GM21786 (cell line): ENCODE measurements at regions not wholly inside any gene's neighbourhood (a gene's known extent, or its start where the extent isn't known, plus 50 kb on each side); places are given as distances from the start of the nearest gene placed in this dataset.

Source experiments
- ATAC-seq: cut with Tn5 transposase; IDR thresholded peaks from one replicate; pipeline ENCODE4 v1.9.1; 2021; ENCODE audit not compliant: unreplicated experiment

DNA sequence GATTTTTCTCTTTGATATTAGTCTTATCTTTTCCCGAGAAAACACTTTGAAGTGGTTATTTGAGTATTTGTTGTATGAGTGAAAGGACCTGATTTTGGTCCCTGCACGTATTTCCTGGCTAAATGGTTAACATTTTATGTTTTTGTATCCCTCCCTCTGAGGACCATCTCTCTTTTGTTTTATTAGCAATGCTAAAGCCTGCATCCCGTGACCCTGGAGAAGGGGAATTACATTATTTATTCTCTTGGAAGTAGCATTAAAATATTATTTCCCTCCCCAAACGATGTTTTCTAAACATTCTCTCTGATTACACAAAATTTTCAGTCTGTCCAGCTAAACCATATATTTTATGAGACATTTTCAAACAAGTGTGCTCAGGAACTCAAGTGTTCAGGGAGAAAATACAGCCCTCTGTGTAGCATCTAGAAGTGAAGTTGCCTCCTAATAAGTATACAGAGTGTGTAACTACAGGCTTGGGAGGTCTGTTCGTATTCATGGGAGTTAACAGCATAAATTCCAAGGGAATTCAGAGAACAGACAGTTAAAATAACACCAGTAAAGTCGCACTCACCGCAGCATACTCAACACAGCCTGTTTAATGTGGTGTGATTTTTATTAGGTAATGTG is 163.8 kb upstream of the NPVF start:
- no peak for ATAC-seq

DNA sequence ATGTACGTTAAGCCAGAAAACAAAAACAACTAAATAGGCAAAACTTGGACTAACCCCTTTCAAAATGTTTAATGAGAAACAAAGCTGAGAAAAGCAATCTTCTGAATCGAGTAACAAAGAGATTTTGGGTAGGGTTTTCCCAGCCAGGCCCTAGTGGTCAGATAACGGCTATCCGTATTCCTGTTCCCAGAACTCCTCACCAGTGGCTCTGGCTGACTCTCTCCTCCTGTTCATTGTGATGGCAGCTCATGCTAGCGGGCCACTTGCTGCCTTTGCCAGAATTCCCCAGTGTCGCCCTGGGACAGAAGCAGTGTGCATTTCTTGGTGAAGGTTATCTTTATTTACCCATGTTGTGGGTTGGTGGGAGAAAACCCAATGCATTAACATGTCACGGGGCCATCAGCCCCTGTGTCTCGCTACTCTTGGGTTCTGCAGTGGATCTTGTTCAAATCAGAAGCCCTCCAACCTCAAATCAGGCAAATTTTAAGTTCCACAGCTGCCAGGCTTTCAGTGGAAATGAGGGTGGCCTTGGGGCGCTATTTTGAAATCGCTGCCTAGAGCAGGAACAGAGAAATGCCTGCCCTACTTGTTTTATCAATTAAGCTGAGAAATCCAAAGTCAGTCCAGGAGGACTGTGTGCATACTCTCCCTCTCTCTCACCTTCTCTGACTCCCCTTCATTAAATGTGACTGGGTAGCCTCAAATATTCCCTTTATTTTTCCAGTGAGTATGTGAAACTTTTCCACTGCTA is 164.5 kb upstream of the NPVF start:
- ATAC-seq = no peak

DNA sequence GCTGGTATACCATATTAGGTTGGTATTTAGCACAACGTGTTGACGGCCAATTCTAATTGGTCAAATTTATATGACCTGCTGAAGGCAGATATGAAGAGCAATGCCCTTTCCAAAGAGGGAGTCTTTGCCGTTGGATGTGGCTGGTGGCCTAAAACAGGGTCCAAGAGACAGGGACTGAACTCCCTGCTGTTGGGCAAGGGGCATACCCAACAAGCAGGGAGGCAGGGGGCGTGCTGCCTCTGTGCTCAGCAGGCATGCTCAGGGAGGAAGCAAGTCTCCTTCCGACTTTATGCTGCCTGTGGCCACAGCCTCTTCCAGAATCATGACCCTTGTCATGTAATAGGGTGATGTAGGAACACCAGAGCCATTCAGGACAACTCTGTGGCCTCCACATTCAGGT is 167.7 kb upstream of the NPVF start:
- ATAC-seq = no peak

DNA sequence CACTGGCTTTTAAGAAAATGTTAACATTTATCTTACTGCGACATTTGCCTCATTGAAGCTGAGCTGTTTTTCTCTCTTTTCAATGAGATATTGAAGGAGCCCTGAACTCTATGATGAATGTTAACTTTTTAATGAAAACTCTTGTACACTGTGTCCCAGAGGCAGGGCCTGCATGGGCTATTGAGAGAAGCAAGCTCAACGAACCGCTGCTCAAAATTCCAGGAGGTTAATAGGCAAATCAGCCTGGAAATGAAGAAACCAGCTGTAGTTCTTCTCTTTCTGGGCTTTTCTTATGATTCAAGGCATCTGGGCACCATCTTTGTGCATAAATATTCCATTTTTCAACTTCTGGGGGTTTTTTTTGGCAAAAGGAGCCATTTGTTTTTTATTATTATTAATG is 168.4 kb upstream of the NPVF start:
- no peak for ATAC-seq

DNA sequence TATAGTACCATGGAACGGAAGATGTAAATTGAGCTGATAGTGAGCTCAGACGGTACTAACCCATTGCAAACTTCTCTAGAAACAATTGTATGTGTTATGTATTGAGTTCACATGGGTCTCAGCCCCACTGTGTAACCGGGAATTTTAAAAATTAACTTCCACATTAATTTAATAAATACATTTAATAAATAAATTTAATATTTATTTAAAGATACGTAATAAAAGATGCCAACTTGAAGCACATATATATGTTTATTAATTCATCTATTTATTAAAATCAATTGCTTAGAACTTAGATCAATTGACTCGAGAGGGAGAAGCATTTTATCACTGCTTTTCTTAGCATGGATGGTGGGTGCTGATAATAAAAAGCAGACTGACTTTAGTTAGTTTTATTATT is 170.1 kb upstream of the NPVF start:
- no peak for ATAC-seq

DNA sequence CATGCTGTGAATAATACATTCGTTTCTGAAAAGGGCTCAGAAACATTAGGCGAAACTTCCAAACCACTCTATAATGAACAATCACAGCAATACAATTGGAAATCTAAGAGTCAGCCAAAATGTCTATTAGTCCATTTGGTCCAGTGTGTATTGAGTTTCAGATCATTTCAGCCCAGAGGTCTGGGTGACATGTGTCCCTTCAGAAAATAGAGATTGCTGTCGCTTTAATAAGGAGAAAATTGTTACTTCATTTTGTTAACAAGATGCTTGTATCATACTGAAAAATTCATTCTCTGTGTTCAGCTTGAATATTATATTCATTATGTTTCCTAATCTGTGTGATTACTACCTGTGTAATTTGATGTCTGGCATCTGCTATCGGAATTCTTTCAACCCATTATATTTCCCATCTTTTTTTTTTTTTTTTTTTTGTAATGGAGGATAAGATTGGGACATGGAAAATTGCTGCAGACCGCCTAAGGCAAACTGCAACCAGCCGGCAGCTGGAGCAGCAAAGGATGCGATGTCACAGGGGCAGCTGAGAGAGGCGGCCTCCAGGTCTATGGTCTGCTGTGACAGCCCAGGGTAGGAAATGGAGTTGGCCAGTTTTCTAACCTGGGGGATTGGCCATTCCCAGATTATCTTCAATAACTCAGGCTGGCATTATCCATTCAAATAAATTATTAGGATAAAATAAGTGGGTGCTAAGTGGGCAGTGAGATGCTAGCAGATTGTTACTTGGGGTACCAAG is 170.9 kb upstream of the NPVF start:
- ATAC-seq = no peak

DNA sequence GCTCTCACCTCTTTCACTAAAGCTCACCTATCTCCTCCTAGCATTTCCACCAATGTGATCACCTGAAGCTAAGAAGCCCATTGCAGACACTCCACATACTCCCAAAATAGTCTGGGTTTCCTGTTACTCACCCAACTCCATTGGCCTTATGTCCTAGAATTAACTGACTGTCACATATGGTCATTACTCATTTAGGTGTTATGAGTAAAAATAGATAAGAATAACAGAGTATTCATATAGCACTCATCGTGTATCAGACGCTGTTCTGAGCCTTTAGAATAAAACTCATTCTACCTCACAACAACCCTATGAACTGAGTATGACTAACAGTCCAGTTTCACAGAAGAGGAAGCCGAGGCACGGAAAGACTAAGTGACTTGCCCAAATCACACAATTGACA is 174.2 kb upstream of the NPVF start:
- ATAC-seq = no peak

DNA sequence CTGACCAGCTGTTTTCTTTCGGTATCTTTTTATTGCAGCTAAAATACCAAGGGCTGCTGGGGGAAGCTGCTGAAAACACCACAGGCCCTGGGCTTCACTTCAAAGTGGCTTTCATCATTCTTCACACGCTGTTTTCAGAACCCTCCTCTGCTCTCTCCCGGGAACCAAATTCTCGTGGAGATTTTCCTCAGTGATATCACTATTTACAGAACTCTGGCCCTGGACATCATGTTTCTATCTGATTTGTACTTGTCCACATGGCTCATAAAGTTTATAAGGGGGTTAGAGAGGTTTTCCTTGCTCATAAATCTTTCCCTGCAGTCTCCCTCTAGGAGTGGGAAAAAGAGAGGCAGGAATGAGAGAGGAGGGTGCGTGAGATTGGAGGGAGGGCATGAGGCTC is 177.4 kb upstream of the NPVF start:
- no peak for ATAC-seq

DNA sequence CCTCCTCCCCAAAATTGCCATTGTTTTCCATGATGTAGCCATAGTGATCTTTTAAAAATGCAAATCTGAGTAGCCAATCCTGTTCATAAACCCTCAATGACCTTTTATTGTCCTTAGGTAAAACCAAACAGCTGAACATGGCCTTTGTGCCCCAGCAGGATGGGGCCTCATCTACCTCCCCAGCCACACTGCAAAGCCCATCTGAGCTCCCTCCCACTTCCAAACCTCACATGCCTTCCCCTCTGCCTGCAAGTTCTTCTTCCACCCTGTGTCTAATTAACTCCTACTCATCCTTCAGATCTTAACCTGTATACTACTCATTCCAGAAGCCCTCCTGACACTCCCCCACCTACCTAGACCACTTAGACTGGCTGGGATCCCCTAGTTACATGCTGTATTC is 178.8 kb upstream of the NPVF start:
- ATAC-seq = no peak

DNA sequence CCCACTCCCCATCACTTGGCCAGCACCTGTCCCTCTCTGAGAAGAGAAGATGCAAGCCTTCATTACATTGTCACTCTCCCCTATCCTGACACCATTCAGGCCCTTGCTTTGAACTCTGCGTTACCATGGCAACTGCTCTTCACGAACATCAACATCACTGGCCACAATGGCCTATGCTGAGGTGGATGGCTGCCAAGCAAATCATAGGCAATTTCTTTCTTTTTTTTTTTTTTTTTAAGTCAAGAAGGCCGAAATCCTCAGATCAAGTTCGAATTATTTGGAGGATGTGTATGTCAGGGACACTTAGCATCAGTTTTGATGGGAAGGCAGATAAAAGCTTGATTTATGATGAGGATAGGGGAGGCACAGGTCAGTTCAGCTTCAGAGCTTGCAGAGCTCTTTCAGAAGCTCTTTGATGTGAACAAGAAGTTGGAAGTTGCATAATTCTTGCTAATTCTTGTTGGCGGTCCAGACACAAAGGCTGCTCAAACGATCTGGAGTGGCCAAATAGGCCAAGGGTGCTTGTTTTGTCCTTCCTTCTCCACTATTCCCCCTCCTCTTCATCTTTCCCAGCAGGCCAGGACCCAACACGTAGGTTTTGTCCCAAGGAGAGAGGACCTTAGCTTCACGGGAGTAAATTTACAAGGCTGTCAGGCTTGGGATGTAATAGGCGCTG is 179.9 kb upstream of the NPVF start:
- ATAC-seq = no peak

DNA sequence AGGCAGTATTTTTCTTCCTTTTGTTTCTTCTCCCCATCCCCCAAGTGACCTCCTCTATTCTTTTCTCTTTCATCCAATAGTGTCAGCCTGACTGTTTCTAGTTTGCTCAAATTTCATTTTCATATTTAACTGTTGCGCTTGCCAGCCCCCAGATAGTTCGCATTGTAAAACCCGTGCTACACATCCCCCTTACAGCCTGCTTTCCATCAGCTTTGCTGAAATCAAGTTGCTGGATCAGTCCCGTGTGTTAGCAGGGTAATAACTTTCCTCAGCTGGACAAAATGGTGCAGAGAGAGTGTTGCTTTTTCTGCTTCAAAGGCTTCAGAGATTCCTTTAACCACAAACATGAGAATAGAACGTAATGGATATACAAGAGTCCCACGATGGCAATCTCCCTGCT is 180.6 kb upstream of the NPVF start:
- no peak for ATAC-seq

DNA sequence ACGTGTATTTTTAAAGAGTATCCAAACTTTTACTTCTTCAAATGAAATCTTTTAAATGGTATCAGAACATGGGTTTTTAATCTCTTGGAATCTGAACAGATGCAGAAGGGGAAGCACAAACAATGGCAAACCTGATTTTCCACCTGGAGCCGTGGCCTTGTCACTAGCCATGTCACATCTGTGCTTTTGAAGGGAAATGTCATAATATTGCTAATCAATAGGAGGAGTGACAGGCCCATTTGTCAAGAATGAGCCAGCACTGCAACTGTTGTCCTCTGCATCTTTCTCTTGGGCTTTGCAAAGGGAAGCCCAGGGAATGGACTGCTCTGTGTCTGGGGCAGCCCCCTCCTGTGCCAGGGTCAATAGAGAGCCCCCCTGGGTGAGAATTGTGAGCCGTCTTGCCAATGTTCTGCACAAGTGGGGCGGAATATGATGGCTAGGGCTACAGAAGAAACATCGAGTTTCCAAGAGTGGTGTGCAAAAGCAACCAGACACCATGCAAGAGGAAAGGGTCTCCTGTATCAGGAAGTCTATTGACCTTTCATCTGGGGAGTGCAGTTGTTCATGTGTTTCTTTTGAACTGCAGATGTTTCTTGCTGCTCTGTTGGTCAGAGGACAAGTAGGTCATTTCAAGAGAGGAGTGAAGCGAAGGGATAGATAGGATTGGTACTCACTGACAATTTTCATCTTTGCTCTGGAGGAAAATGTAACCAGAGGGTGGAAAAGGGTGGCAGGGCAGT is 181.8 kb upstream of the NPVF start:
- ATAC-seq = no peak

DNA sequence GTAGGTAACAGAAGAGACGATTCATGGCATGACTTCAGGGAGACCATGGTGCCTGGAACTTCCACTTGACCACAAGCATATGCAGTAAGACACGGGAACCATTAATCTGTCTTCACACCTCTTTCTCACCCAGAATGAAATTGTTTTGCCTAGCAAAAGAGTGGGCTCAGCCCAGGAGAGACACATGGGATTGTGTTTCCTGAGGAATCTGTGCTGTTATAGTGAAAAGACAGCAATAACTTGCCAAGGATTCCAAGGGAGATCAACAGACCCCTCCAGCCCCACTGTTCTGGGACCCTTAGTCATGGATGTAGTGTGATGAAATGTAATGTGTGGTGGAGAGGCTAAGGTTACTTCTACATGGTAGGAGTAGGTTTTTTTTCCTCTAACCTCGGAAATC is 192.5 kb upstream of the NPVF start:
- ATAC-seq = no peak

DNA sequence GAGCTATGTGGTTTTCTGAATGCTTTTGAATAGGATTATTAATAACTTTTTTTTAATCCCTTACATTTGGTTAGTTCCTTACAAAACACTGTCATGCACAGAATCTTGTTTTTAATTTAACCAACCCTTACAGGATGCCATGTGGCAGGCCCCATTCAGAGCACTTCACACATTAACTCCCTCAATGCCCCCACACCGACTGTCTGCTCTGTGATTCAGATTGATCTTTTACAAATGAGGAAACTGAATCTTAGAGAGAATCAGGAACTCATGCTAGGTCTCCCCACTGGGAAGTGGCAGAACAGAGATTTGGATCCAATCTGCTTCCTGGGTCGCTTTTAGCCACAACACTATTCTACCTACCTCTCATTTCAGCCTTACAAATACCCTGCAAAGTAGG is 195.8 kb upstream of the NPVF start:
- no peak for ATAC-seq

DNA sequence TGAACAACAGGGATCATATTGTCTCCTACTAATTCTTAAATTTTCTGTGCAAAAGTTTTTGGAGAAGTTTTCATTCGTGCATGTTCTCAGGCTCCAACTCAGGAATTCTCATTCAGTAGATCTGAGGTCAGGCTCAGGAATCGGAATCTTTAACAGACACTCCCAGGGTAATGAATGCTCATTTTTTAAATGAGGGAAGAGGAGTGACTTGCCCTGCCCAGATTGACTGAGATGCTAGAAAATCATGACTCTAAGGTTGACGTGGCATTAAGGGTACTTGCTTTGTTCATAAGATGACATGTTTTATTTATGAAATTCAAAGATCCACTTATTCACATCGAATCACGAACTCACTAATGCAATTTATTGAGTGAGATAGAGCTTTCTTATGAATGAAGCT is 196.6 kb upstream of the NPVF start:
- ATAC-seq = no peak

DNA sequence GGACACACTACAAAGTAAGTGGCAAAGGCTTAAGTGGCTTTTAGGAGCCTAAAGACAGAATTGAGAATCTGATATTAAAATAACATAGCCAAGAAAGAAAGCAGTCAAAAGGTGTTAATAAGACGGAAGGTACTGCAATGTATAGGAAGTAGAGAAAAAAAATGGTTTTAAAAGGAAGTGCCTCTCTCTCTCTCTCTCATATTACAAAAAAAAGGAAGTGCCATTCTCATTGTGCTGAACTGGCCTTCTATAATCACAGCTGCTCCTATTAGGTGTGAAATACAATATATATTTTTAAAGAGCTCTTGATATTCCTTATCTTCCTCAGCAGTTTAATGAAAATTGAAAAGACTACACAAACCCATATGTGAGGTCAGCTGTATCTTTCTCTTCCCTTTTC is 199.4 kb upstream of the NPVF start:
- ATAC-seq = no peak

DNA sequence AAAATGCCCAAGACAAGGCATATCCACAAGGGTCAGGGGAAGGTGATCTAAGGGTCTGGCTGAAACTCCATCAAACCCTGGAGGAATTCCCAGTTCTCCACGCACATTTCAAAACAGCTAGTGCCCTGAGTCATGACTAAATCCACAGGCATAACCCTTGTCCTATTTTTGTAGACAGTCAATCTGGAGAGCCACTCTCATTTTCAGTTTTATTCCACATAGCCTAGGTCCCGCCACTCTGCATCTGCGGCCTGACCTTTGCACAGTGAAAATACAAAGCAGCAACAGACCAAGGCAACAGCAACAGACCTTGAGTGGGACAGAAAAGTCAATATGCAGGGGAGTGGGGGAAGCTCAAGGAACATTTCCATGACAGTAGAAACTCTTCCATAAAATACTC is 201.4 kb upstream of the NPVF start:
- no peak for ATAC-seq

DNA sequence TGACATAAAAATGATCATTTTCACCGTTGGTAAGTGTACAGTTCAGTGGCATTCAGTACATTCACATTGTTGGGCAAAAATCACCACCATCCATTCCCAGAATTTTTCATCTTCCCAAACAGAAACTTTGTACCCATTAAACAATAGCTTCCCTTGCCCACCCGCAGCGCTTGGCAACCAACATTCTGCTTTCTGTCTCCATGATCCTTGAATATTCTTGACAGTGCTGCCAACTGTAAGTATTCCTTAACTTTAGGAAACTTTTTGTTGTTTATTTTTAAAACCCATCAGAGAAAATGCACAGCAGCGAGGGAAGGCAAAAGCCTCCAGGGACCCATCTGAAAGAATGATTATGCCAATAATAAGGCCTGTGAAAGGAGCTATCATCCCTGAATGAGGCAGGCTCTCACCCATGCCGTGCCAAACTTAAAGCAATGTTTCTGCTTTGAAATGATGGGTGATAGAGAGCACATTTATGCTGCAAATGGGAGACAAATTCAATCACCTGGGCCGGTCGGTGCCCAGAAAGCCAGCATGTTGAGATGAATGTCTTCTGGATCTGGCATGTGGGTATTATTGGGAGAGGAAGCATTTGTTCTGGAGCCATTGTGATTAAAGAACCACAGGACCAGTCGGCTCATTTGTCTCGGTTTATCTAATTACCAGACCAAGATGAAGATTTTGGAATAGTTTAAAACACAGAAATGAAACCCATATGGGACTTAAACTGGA is 202.1 kb upstream of the NPVF start:
- no peak for ATAC-seq

DNA sequence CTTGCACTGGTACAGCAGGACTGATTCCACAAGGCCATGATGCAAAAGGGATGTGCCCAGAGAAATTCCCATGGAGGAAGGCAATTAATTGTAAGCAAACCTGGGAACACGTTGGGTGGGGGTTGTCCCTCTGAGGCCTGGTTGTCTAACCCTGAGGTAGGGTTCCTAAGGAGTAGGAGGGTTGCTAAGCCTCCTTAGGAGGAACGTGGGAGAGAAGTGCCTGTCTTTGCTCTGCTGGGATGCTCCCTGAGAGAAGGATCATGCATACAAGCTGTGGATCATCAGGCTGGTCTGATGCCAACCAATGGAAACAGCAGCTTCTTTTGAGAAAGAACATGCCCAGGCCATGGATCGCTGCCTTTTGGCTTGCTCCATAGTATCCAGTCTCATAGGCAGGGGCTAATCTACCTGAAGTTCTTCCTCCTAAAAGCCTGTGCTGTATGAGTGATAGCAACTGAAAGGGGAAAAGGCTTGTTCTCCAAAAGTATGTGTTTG is 203.7 kb upstream of the NPVF start:
- ATAC-seq = no peak

DNA sequence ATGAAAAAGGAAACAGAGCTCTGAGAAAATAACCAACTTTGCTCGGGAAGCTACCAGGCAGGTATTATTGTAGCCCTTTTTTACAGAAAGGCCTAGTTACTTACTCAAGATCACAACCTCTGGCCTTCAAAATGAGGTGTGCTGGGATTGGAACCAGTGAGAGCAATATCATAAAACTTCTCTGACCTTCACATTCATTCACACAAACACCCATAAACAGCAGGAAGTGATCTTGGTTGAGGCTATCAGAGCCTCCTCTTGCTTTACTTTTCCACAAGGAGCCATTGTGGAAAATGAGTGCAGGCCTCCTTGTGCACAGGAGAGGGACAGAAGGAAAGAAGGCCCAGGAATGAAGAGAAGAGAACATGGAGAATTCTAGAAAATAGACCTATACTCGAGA is 204.5 kb upstream of the NPVF start:
- no peak for ATAC-seq
